Islet of Langerhans (tissue), 1 donor: ENCODE measurements at regions not wholly inside any gene's neighbourhood (a gene's known extent, or its start where the extent isn't known, plus 50 kb on each side); places are given as distances from the start of the nearest gene placed in this dataset.
"Not testable (repeated sequence)": the region's sequence is repeated elsewhere in the genome, so short reads cannot be mapped to it uniquely, and the experiment has no call there.

ENCODE experiments used
- FAIRE-seq: peaks from one replicate; lab custom pipeline; 2011; peaks lifted over from hg19 to GRCh38; lab: Jason Lieb, UNC

- FAIRE-seq: no peak
These were observed 404.6 kb upstream of the FAT1 start for GRCh38 chr4:187128222-187128621.

- no peak for FAIRE-seq
These were observed 405.3 kb upstream of the FAT1 start for GRCh38 chr4:187128976-187129375.

GRCh38 chr4:187131826-187132225, 408.2 kb upstream of the FAT1 start:
- FAIRE-seq: not testable (repeated sequence)

- FAIRE-seq: no peak
These were observed 412.2 kb upstream of the FAT1 start for GRCh38 chr4:187135878-187136277.

GRCh38 chr4:187139141-187139540, 415.5 kb upstream of the FAT1 start:
- FAIRE-seq: no peak

GRCh38 chr4:187141101-187141500, 417.4 kb upstream of the FAT1 start:
- FAIRE-seq: no peak

- FAIRE-seq: no peak
These were observed 425.7 kb upstream of the FAT1 start for GRCh38 chr4:187149229-187149945.

- FAIRE-seq: no peak
These were observed 433.8 kb upstream of the FAT1 start for GRCh38 chr4:187157380-187157958.

- FAIRE-seq: no peak
These were observed 434.3 kb upstream of the FAT1 start for GRCh38 chr4:187158003-187158402.

GRCh38 chr4:187160486-187160885, 436.8 kb upstream of the FAT1 start:
- FAIRE-seq: no peak

- no peak for FAIRE-seq
These were observed 443.3 kb upstream of the FAT1 start for GRCh38 chr4:187166886-187167512.

GRCh38 chr4:187171706-187172339, 448.2 kb upstream of the FAT1 start:
- FAIRE-seq: no peak

- no peak for FAIRE-seq
These were observed 448.7 kb upstream of the FAT1 start for GRCh38 chr4:187172340-187172761.

GRCh38 chr4:187174749-187175148, 451.1 kb upstream of the FAT1 start:
- no peak for FAIRE-seq

GRCh38 chr4:187175197-187175596, 451.5 kb upstream of the FAT1 start:
- no peak for FAIRE-seq

- FAIRE-seq: no peak
These were observed 452.7 kb upstream of the FAT1 start for GRCh38 chr4:187176261-187176910.

GRCh38 chr4:187178084-187178483, 454.4 kb upstream of the FAT1 start:
- FAIRE-seq: no peak

- FAIRE-seq: no peak
These were observed 454.9 kb upstream of the FAT1 start for GRCh38 chr4:187178587-187178986.

GRCh38 chr4:187179086-187180058, 455.7 kb upstream of the FAT1 start:
- no peak for FAIRE-seq

GRCh38 chr4:187181054-187181453, 457.4 kb upstream of the FAT1 start:
- no peak for FAIRE-seq

GRCh38 chr4:187183346-187183745, 459.7 kb upstream of the FAT1 start:
- FAIRE-seq: no peak
